ENCODE measurements at regions not wholly inside any gene's neighbourhood (a gene's known extent, or its start where the extent isn't known, plus 50 kb on each side); places are given as distances from the start of the nearest gene placed in this dataset.

DNA sequence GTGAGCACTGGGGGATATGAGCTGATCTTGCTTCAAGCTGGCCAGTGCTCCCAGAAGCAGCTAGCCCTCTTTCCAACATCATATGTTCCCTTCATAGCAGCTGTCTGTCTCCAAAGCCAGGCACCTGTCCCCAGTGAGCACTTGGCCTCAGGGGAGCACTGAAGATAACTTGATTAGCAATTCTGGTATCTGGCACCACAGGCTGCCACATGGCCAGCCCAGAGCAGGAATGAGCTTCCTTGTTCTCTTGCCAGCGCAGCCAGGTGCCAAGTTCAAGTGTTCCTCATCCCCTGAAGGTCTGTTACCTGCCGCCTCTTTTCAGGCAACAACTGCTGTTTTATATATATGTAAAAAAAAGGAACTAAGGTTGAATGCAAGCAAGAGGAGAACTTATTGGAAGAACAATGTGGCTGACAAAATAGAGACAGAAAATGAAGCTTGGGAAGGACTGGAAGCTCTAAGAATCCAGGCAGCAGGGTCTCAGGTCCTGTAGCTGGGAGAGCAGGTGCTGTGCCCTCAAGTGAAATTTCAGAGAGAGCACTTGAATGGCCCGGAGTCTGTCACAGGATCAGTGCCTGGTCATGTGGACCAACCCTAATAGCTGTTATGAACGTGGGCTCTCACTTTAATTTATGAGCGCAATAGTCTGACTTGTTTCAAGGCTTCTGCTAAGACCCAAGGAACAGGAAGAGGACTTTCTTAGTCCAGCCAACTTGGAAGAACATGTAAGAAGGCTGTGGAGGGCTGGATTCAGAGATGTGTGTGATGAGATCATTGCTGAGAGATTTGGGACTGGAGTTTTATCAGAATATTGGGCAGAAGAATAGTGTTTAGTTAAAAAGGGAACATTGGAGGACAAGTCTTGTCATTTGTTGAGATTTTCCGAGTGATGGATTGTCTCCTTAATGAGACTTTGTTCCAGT lies 267.2 kb downstream of the GLRX3 start:
- DNase-seq (ENCODE audit: low read depth in 2 of 2) = no peak
- TF ChIP-seq, protein P1, sequence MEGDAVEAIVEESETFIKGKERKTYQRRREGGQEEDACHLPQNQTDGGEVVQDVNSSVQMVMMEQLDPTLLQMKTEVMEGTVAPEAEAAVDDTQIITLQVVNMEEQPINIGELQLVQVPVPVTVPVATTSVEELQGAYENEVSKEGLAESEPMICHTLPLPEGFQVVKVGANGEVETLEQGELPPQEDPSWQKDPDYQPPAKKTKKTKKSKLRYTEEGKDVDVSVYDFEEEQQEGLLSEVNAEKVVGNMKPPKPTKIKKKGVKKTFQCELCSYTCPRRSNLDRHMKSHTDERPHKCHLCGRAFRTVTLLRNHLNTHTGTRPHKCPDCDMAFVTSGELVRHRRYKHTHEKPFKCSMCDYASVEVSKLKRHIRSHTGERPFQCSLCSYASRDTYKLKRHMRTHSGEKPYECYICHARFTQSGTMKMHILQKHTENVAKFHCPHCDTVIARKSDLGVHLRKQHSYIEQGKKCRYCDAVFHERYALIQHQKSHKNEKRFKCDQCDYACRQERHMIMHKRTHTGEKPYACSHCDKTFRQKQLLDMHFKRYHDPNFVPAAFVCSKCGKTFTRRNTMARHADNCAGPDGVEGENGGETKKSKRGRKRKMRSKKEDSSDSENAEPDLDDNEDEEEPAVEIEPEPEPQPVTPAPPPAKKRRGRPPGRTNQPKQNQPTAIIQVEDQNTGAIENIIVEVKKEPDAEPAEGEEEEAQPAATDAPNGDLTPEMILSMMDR (IDR thresholded peaks at IDR 0.05; ENCODE audit: low read depth, low read length) = no peak
- H3K4me3 ChIP-seq (replicated peaks in 1 of 2; ENCODE audit: low read depth in 2 of 2, low read length in 2 of 2) = no peak overlapping the region

DNA sequence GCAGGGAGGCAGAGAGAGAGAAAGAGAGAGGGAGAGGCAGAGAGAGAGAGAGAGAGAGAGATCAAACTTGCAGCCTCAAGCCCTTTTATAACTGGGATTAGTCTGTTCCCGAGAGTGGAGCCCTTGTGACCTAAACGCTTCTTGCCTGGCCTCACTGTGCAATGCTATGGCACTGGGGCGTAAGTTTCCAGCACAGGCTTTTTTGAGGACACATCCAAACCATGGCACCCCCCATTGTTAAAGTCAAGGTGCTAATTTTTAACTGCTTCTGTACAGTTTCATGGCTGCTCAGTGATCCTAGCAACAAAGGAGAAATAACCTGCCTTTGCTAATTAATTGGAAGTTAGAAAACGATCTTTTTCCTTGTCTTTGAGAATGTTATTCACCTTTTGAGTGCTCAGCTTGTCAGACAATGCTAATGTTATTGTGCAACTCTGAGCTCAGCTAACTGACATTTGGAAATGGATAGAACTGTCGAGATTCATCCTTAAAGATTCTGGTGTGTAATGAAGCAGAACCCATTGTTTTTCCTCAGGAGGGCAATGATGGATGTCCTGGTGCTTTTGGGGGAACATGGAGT lies 268.4 kb downstream of the GLRX3 start:
- DNase-seq (ENCODE audit: low read depth in 2 of 2) = no peak
- TF ChIP-seq, protein P1 (IDR thresholded peaks at IDR 0.05; ENCODE audit: low read depth, low read length) = no peak
- no peak overlapping the region for H3K4me3 ChIP-seq (replicated peaks in 1 of 2; ENCODE audit: low read depth in 2 of 2, low read length in 2 of 2)

DNA sequence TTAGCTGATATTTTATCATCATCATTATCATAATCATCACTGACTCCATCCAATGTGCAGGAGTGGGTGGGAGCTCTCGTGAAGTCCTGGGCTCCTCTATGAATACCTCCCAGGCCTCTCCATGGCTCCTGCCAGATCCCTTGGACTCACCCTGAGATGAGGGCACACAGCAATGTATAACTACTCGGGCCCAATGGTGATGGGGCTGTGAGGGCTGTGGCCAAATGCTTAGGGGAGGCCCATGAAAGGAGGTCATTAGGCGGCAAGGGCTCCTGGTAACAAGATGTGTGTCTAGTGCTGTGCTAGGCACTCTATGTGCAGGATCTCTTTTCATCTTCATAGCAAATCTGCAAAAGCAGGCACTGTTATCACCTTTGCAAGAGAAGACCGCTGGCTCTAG lies 270.9 kb downstream of the GLRX3 start:
- DNase-seq (ENCODE audit: low read depth in 2 of 2) = no peak
- TF ChIP-seq, protein P1 (IDR thresholded peaks at IDR 0.05; ENCODE audit: low read depth, low read length) = no peak
- no peak overlapping the region for H3K4me3 ChIP-seq (replicated peaks in 1 of 2; ENCODE audit: low read depth in 2 of 2, low read length in 2 of 2)

DNA sequence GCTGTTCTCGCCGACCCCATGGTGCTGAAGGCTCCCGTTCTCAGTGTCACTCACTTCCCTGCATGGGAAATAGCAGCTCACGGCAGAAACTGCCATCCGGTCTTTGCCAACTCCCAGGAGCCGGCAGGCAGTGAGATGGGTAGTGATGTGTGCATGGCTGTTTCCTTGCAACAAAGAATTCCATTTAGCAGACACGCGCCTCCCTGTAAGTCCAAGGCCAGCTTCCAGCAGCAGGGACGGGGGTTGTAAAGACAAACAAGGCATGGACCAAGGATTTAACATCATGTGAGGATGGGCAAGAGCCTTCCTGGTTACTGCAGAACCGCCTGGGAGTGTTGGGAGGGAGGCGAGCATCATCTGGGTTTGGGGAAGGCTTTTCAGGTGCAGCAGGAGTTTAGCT lies 273.1 kb downstream of the GLRX3 start:
- DNase-seq (ENCODE audit: low read depth in 2 of 2) = no peak
- no peak overlapping the region for H3K4me3 ChIP-seq (replicated peaks in 1 of 2; ENCODE audit: low read depth in 2 of 2, low read length in 2 of 2)
- TF ChIP-seq, protein P1 (IDR thresholded peaks at IDR 0.05; ENCODE audit: low read depth, low read length) = no peak

DNA sequence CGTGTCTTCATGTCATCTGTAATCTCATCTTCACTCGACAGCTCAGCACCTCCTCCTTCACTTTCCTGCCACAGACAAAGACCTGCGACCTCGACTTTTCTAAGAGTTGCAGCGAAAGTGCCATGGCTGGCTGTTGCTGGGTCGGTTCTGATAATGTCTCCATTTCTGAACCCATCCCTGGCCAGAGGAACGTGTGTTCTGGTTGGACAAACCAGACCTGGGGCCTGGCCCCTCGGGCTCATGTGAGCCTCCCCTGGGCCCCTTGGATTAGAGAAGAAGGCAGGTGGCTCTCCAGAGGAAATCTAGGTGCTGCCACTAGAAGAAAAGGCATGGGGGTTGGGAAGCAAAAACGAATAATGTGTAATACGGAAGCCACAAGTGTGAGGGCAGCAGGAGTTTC lies 273.7 kb downstream of the GLRX3 start:
- DNase-seq (ENCODE audit: low read depth in 2 of 2) = no peak
- TF ChIP-seq, protein P1 (IDR thresholded peaks at IDR 0.05; ENCODE audit: low read depth, low read length) = no peak
- no peak overlapping the region for H3K4me3 ChIP-seq (replicated peaks in 1 of 2; ENCODE audit: low read depth in 2 of 2, low read length in 2 of 2)

DNA sequence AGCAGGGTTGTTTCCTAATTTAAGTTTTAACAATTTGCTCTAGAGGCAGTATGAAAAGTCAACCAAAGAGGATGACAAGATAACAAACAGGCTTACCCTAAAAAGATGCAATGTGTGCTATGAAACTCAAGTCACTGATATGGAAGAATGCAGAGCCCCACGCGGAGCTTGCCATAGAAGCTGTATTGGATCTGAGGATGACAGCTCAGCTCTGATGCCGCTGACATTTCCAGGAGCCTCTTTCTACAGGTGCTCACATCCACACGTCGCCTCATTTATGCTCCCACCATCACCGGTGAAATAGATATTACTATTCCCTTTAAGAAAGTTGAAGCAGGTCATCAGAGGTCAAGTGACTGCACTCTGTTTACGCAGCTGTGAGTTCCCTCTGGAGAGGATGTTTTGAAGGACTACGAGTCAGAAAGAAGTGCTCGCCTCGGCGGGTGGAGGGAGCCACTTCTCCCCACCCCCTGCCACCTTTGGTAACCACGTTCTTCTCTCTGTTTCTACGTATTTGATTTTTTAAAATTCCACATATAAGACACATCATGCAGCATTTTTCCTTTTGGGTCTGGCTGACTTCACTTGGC lies 275.4 kb downstream of the GLRX3 start:
- TF ChIP-seq, protein P1 (IDR thresholded peaks at IDR 0.05; ENCODE audit: low read depth, low read length) = no peak
- no peak overlapping the region for H3K4me3 ChIP-seq (replicated peaks in 1 of 2; ENCODE audit: low read depth in 2 of 2, low read length in 2 of 2)
- DNase-seq (ENCODE audit: low read depth in 2 of 2) = no peak
